ENCODE measurements at regions not wholly inside any gene's neighbourhood (a gene's known extent, or its start where the extent isn't known, plus 50 kb on each side); places are given as distances from the start of the nearest gene placed in this dataset.

- no peak for TF ChIP-seq TAF1 (IDR thresholded peaks at IDR 0.05; ENCODE audit: borderline replicate concordance, insufficient read depth, low read length)
- no peak for TF ChIP-seq POLR2AphosphoS5 (IDR thresholded peaks at IDR 0.05; ENCODE audit: low read depth, low read length)
- no peak for TF ChIP-seq SIN3A (IDR thresholded peaks at IDR 0.05; ENCODE audit: borderline replicate concordance, insufficient read depth, low read length)
These were observed 368.5 kb upstream of the XYLT1 start for GRCh38 chr16:17839272-17839671.
